HG03469 (cell line): ENCODE measurements at regions not wholly inside any gene's neighbourhood (a gene's known extent, or its start where the extent isn't known, plus 50 kb on each side); places are given as distances from the start of the nearest gene placed in this dataset.
A peak's percentile ranks its signal among the peaks of the same experiment; 100 is the strongest.
"Not testable (repeated sequence)": the region's sequence is repeated elsewhere in the genome, so short reads cannot be mapped to it uniquely, and the experiment has no call there.

Experiments
- ATAC-seq: cut with Tn5 transposase; IDR thresholded peaks from one replicate; pipeline ENCODE4 v1.9.1; 2021; ENCODE audit warnings: mild to moderate bottlenecking, moderate library complexity, moderate number of reproducible peaks; ENCODE audit not compliant: unreplicated experiment

DNA sequence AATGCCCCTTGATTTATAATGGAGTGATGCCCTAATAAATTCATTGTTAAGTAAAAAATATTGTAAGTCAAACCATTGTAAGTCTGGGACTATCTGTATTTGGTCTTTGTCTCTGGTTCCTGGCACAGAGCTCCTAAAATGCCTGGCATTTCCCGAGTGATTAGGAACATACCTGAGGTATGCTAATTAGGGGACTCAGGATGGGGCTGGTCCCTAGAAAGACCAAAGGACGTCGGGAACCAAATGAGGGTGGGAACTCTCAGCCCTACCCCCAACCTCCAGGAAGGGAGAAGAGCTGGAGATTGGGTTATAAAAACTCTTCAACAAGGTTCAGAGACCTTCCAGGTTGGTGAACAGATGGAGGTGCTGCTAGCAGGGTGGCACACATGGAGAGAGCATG, 82.6 kb upstream of the ARG1 start:
- no peak for ATAC-seq

DNA sequence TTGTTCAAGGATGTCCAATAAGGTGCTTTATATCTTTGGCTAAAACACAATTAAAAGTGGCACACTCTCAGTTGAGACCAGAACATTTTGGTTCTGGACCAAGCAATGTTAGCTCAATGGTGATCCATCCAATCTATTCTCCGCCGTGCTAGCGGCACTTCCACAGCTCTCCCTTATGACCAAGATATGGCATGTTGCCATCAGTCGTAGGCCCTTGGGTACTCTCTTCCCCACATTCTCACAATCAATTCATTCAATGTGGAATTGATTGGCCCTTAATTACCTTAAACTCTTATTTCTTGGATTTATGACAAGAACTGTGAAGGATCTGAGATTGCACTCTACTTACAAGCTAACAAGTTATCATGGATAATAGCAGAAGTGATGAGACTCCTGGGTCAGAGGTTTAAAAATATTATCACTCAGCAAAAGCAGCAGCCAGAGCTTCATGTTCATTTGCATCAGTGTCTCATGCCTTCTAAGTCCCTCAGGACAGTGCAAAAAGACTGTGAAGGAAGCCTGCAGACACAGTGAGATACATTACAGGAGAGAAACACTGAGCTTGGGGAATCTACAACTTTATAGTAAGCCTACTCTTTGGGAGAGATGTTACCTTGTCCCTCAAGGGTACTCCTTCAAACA, 80.0 kb upstream of the ARG1 start:
- ATAC-seq = no peak

DNA sequence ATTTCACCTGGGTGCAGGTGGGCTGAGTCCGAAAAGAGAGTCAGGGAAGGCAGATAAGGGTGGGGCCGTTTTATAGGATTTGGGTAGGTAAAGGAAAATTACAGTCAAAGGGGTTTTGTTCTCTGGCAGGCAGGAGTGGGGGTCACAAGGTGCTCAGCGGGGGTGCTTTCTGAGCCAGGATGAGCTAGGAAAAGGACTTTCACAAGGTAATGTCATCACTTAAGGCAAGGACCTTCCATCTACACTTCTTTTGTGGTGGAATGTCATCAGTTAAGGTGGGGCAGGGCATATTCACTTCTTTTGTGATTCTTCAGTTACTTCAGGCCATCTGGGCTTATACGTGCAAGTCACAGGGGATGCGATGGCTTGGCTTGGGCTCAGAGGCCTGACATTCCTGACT, 68.6 kb upstream of the ARG1 start:
- ATAC-seq = not testable (repeated sequence)

GRCh38 chr6:131510094-131510493, 62.9 kb upstream of the ARG1 start:
- no peak for ATAC-seq

- ATAC-seq = no peak
Observed at GRCh38 chr6:131510591-131510990, 62.4 kb upstream of the ARG1 start.

GRCh38 chr6:131519670-131520436, 53.2 kb upstream of the ARG1 start:
- ATAC-seq = peak; percentile 92
